ENCODE measurements at regions not wholly inside any gene's neighbourhood (a gene's known extent, or its start where the extent isn't known, plus 50 kb on each side); places are given as distances from the start of the nearest gene placed in this dataset.

GRCh38 chr12:45549337-45549902, 180.1 kb upstream of the ARID2 start:
- DNase-seq (ENCODE audit: low read depth), result no peak

- DNase-seq (ENCODE audit: low read depth), result no peak
Measured at GRCh38 chr12:45553204-45553603, 176.3 kb upstream of the ARID2 start.

- DNase-seq (ENCODE audit: low read depth), result no peak
Measured at GRCh38 chr12:45557016-45557415, 172.5 kb upstream of the ARID2 start.

DNA sequence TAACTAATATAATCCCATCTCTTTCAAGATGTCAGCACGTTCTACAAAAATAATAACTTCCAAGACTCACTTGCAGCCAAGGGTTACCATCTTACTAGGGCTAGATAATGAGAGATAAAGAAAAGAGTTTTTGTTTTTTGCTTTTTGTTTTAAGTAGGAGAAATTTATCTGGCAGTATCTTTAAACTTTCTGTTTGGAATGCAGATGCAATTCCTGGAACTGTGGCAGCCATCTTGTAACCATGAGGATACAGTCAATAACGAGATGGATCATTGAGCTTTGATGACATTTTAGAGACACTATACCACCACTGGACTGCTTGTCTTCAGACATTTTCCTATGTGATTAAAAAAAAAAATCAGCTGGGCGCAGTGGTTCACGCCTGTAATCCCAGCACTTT, 171.2 kb upstream of the ARID2 start:
- no peak for DNase-seq (ENCODE audit: low read depth)

DNA sequence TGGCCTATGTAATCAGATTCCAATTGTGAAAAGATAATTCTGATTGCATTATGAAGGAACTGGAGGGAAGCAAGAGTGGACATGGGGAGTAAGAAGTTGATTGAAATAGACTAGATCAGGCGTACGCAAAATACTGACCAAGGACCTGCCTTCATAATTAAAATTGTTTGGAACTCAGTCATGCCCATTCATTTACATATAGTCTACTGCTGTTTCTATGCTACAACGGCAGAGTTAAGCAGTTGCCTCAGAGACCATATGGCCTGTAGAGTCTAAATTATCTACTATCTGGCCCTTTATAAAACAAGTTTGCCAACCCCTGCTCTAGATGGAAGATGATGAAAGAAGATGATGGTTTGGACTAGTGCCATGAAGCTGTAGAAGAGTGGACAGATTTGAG, 170.0 kb upstream of the ARID2 start:
- no peak for DNase-seq (ENCODE audit: low read depth)

DNA sequence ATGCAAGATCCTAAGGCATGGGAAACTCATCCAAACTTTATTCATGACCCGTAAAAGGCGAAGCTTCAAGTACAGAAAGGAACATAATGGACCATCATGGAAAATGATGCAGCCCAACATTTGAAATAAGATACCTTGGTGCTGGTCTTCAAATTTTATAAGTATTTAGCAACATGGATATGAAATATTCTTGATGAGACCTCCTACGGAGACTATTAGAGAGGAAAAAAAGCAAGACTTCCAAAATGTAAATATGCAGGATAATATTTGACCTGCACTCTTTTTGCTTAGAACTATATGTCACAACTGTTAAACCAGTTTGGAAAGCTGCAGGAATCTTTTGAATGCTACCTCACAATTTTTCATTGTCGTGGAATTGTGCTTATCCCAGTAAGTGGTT, 168.8 kb upstream of the ARID2 start:
- no peak for DNase-seq (ENCODE audit: low read depth)

DNA sequence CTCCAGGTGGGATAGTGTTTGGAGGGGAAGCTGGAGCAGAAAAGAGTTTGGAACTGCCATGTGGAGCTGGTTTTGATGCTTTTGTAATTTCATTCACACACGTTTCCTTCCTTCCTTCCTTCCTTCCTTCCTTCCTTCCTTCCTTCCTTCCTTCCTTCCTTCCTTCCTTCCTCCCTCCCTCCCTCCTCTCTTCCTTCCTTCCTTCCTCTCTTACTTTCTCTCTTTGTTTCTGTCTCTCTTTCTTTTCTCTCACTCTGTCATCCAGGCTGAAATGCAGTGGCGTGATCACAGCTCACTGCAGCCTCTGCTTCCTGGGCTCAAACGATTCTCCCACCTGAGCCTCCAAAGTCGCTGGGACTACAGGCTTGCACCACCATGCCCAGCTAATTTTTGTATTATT, 168.0 kb upstream of the ARID2 start:
- DNase-seq (ENCODE audit: low read depth), result no peak

DNA sequence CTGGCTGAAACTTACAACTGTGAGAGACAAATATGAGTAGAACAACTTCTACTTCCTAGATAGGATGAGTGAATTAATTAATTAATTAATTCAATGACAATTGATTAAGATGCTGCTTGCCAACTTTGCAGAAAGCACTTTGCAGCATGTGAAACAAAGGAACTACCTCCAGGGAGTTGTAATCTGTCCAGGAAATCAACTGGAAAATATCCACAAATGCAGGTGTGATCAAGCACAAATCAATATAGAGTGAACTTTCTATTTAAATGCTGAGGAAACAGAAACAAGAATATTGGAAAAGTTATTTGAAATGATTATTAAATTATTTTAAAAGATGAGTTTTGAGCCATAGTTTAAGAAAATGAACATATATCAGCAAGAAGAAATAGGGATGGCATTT, 163.9 kb upstream of the ARID2 start:
- DNase-seq (ENCODE audit: low read depth), result no peak

- no peak for DNase-seq (ENCODE audit: low read depth)
Measured at GRCh38 chr12:45566257-45566656, 163.2 kb upstream of the ARID2 start.

DNA sequence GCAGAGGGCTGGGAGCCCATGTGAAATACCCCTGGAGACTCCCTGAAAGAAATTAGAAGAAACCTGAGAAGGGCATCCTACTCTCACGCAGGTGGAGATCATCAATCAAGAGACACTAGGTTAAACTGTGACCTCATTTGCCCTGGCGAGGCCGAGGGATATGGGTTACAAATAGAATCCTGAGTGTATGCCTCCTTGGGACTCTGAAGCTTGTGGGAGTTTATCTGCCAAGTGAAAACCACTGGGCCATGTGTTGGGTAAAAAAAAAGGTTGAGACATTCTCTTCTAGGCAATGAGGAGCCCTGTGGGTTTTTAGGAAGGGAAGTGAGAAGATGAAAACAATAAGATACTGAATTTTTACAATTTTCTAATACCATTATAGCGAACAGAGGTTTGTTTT, 160.7 kb upstream of the ARID2 start:
- no peak for DNase-seq (ENCODE audit: low read depth)

DNA sequence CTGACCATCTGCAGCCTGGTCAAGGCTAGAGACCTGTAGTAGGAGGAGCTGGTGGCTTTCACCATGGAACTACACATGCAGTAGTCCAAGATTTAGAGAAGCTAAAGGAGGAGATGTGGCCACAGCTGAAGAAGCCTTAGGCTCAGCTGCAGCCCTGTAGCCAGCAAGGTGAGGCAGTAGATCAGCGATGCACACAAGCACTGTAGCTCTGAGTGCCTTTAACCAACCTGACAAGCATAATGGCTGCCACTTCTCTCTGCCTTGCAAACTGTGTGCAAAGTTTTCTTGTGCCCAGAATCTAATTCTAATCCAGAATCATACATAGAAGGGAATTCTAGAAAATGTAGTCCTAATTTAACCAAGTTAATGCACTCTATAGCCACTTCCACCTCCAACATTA, 159.0 kb upstream of the ARID2 start:
- DNase-seq (ENCODE audit: low read depth), result no peak

- DNase-seq (ENCODE audit: low read depth), result no peak
Measured at GRCh38 chr12:45572114-45572513, 157.4 kb upstream of the ARID2 start.

DNA sequence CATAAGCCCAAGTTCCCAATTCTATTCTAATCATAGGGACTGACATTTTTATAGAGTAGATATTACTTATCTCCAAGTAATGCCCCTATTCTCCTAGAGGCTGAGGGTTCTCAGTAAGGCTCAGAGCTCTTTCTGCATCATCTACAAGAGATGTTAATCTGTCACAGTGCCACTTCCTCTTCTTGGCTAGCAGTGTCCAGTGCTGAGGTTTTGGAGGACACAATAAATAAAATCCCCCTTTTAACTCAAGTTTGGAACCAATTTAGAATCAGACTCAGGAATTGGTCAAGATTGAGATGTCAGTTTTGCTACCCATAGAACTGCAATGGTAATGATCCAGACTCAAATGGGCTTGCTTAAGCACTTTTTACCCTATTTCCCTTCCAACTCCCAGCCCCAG, 154.1 kb upstream of the ARID2 start:
- no peak for DNase-seq (ENCODE audit: low read depth)

DNA sequence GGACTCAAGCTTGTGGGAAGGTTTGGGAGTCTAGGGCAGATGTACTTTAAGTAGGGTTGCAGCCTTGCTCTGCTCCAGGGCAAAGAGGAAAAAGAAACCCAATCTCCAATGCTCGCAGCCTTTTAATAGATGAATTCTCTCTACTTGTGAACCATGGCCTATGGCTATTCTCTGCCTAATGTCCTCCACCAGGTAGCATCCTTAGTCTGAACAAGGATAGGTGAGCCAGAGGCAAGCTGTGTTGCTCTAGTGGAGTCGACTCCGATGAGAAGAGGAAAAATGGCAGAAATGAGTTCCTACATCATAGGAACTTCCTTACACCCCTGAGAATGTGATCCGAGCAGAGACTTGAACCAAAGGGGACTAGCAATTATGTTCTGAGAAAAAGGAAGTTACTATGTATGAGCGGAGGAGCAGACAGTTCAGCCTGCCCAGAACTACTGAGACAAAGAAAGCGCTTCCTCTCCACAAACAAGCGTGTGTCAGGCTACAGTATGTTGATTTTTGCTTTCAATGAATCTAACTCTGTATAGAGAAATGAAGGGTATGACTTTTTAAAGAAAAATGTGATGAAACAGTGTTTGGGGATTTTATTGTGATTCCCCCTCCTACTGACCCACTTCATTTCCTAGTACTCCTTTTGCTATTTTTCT, 153.6 kb upstream of the ARID2 start:
- no peak for DNase-seq (ENCODE audit: low read depth)

DNA sequence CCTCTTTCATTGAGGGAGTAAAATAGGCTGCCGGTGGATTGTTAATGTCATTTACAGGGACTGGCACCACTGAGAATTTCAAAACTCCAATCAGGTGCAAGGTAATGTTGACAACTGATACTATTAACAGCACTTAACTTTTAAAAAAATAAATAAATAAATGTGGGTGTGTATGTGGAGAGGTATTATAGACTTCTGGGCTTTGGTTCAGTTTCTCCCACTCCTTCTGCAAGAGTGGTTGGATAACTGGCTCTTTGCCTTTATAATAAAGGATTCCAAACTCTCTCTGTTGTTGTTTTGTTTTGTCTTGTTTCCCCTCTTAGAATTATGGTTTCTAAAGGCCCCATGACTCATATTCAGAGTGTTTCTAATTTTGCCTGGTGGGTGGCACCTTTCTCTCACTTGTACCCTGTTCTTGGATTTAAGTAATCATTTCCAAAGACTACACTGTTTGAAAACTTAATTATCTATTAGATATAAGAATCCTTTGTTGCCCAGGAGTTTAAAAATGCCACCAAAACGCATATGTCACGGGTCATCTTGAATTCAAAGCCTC, 151.6 kb upstream of the ARID2 start:
- no peak for DNase-seq (ENCODE audit: low read depth)

DNA sequence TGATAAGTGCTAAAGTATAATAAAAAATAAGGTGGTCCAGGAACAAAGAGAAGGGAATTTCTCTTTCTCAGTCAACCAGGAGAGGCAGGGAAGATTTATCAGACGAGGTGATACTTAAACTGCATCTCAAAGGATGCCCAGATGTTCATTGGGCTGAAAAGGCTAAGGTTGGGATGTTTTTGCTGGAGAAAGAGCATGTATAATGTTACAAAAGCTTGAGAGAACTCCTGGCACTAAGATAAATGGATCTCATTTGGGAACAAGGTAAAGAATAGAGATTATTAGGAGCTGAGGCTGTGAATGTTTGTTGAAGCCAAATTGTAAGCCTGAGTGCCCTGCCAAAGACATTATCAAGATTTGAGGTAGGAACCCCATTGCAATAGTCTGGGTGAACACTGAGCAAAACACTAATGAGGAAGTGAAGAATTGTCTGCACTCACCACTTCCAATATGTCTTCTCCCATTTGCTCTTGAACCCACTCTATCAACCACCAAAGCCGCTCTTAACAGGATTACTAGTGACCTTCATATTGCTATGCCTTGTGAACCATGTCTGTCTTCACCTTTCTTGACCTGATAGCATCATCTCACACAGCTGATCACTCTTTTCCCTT, 149.0 kb upstream of the ARID2 start:
- DNase-seq (ENCODE audit: low read depth), result no peak

GRCh38 chr12:45581112-45581511, 148.4 kb upstream of the ARID2 start:
- DNase-seq (ENCODE audit: low read depth), result no peak

GRCh38 chr12:45582536-45582935, 147.0 kb upstream of the ARID2 start:
- DNase-seq (ENCODE audit: low read depth), result no peak

GRCh38 chr12:45582986-45583659, 146.4 kb upstream of the ARID2 start:
- DNase-seq (ENCODE audit: low read depth), result peak; percentile 13

DNA sequence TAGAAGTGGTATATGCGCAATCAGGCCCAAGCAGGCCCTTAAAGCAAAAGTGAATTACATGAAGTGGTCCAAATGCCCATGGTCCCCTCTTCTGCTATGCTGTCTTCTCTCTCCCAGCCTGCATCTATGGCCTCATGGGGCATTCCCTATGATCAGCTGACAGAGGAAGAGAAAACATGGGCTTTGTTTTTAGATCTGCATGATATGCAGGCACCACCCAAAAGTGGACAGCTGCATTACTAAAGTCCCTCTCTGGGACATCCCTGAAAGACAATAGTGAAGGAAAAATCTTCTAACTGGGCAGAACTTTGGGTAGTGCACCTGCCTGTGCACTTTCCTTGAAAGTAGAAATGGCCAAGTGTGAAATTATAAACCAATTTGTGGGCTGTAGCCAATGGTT, 145.2 kb upstream of the ARID2 start:
- no peak for DNase-seq (ENCODE audit: low read depth)

- no peak for DNase-seq (ENCODE audit: low read depth)
Measured at GRCh38 chr12:45585522-45586230, 143.8 kb upstream of the ARID2 start.

DNA sequence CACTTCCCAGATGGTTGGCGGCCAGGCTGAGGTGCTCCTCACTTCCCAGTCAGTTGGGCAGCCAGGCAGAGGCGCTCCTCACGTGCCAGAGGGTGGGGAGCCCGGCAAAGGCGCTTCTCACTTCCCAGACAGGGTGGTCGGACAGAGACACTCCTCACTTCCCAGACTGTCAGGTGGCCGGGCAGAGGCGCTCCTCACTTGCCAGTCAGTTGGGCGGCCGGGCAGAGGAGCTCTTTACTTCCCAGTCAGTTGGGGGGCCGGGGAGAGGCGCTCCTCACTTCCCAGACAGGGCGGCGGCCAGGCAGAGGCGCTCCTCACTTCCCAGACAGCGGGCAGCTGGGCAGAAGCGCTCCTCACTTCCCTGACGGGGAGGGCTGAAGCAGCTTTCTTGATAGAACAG, 143.0 kb upstream of the ARID2 start:
- DNase-seq (ENCODE audit: low read depth), result no peak

Measured in LHCN-M2 (cell line).